DOHH2 (cell line): ENCODE measurements at regions not wholly inside any gene's neighbourhood (a gene's known extent, or its start where the extent isn't known, plus 50 kb on each side); places are given as distances from the start of the nearest gene placed in this dataset.

Experiments
- H3F3A ChIP-seq: fragments of 200-600 bp; sonication (generic), shearing (Covaris generic); 2 replicates; pipeline ENCODE4 v1.6.0; 2016; ENCODE audit warnings: antibody characterized with exemption, mild to moderate bottlenecking; ENCODE audit not compliant: control insufficient read depth, insufficient read depth
- H3K27ac ChIP-seq: fragments of 200-600 bp; sonication (generic); 2 replicates; pipeline ENCODE4 v1.5.1; 2014; ENCODE audit warnings: low read depth, mild to moderate bottlenecking, low read length, moderate library complexity
- H3K27me3 ChIP-seq: fragments of 200-600 bp; sonication (generic); 2 replicates; pipeline ENCODE4 v1.6.1; 2014; ENCODE audit warnings: mild to moderate bottlenecking, low read length, mixed read lengths; ENCODE audit not compliant: control insufficient read depth
- H3K36me3 ChIP-seq: fragments of 200-600 bp; sonication (generic); 2 replicates; pipeline ENCODE4 v1.6.1; 2014; ENCODE audit warnings: mild to moderate bottlenecking, low read length, moderate library complexity, mixed read lengths; ENCODE audit not compliant: control insufficient read depth
- H3K4me1 ChIP-seq: fragments of 200-600 bp; sonication (generic); 2 replicates; pipeline ENCODE4 v1.6.1; 2014; ENCODE audit warnings: mild to moderate bottlenecking, low read length, mixed read lengths; ENCODE audit not compliant: control insufficient read depth
- H3K4me2 ChIP-seq: fragments of 200-600 bp; sonication (generic); 2 replicates; pipeline ENCODE4 v1.6.0; 2014; ENCODE audit warnings: mild to moderate bottlenecking, low read length, moderate library complexity
- H3K4me3 ChIP-seq: fragments of 200-600 bp; sonication (generic); 2 replicates; pipeline ENCODE4 v1.5.1; 2014; ENCODE audit warnings: mild to moderate bottlenecking, low read length, mixed read lengths
- H3K79me2 ChIP-seq: fragments of 200-600 bp; sonication (generic); 2 replicates; pipeline ENCODE4 v1.6.1; 2014; ENCODE audit warnings: mild to moderate bottlenecking, low read length, mixed read lengths; ENCODE audit not compliant: control insufficient read depth
- H3K9me2 ChIP-seq: fragments of 200-600 bp; sonication (generic); replicated peaks from 2 replicates; pipeline ENCODE4 v1.6.1; 2014; ENCODE audit warnings: mild to moderate bottlenecking, low read length, mixed read lengths; ENCODE audit not compliant: control insufficient read depth
- H3K9me3 ChIP-seq: fragments of 200-600 bp; sonication (generic); 2 replicates; pipeline ENCODE4 v1.6.1; 2014; ENCODE audit warnings: antibody characterized with exemption, low read length, mixed read lengths; ENCODE audit not compliant: control insufficient read depth, insufficient read depth
- H4K20me1 ChIP-seq: fragments of 200-600 bp; sonication (generic); 2 replicates; pipeline ENCODE4 v1.6.0; 2014; ENCODE audit warnings: low read depth, mild to moderate bottlenecking, antibody characterized with exemption, low read length, moderate library complexity; ENCODE audit not compliant: control insufficient read depth, insufficient read depth
- CTCF ChIP-seq: fragments of 200-600 bp; sonication (generic); IDR thresholded peaks from one replicate; pipeline ENCODE4 v1.5.1; 2014; ENCODE audit warnings: antibody characterized with exemption, mild to moderate bottlenecking, low read depth, low read length; ENCODE audit not compliant: poor library complexity, severe bottlenecking
- EZH2phosphoT487 ChIP-seq: fragments of 200-600 bp; sonication (generic); IDR thresholded peaks from 2 replicates; pipeline ENCODE4 v1.6.1; 2017; ENCODE audit warnings: borderline replicate concordance, mild to moderate bottlenecking, antibody characterized with exemption, low read length, moderate library complexity, mixed read lengths

GRCh38 chr22:27175974-27176373 lies 518.6 kb downstream of the MIAT start:
- TF ChIP-seq EZH2phosphoT487 (no peak), CTCF (no peak)
- no peaks in the 10 kb centered on the region for H4K20me1 ChIP-seq
- no peaks in the 10 kb centered on the region for H3K36me3 ChIP-seq
- H3F3A ChIP-seq, result no peaks in the 10 kb centered on the region
- no peaks in the 10 kb centered on the region for H3K79me2 ChIP-seq
- H3K4me3 ChIP-seq, result no peak overlapping the region
- no peaks in the 10 kb centered on the region for H3K27me3 ChIP-seq
- H3K9me3 ChIP-seq, result no peaks in the 10 kb centered on the region
- no peaks in the 10 kb centered on the region for H3K9me2 ChIP-seq
- H3K4me1 ChIP-seq, result no peaks in the 10 kb centered on the region; the same call in 1 of the 2 replicates
- H3K4me2 ChIP-seq, result no peak overlapping the region
- no peak overlapping the region for H3K27ac ChIP-seq

- no peaks in the 10 kb centered on the region for H3K9me3 ChIP-seq
- H4K20me1 ChIP-seq, result no peaks in the 10 kb centered on the region
- no peaks in the 10 kb centered on the region for H3K9me2 ChIP-seq
- H3F3A ChIP-seq, result no peaks in the 10 kb centered on the region
- H3K4me1 ChIP-seq, result no peaks in the 10 kb centered on the region; the same call in 1 of the 2 replicates
- H3K27me3 ChIP-seq, result no peaks in the 10 kb centered on the region
- H3K4me2 ChIP-seq, result no peak overlapping the region
- no peaks in the 10 kb centered on the region for H3K36me3 ChIP-seq
- H3K27ac ChIP-seq, result no peak overlapping the region
- TF ChIP-seq CTCF, result no peak
- no peaks in the 10 kb centered on the region for H3K79me2 ChIP-seq
- H3K4me3 ChIP-seq, result no peak overlapping the region
These were observed 521.8 kb downstream of the MIAT start for GRCh38 chr22:27179161-27179560.

- Histone ChIP-seq H3K27me3 (no peaks in the 10 kb centered on the region), H3K79me2 (no peaks in the 10 kb centered on the region), H3K4me2 (no peak overlapping the region), H3K36me3 (no peaks in the 10 kb centered on the region), H3K27ac (no peak overlapping the region), H3K4me1 (no peaks in the 10 kb centered on the region), H3K9me2 (no peaks in the 10 kb centered on the region), H3K9me3 (no peaks in the 10 kb centered on the region), H3K4me3 (no peak overlapping the region), H3F3A (no peaks in the 10 kb centered on the region), H4K20me1 (no peaks in the 10 kb centered on the region)
- TF ChIP-seq CTCF (no peak), EZH2phosphoT487 (no peak)
These were observed 524.1 kb downstream of the MIAT start for GRCh38 chr22:27181537-27181936.

GRCh38 chr22:27183474-27183873 lies 526.1 kb downstream of the MIAT start:
- Histone ChIP-seq H3K9me3 (no peaks in the 10 kb centered on the region), H3K36me3 (no peaks in the 10 kb centered on the region), H3K4me2 (no peak overlapping the region), H3K27me3 (no peaks in the 10 kb centered on the region), H4K20me1 (no peaks in the 10 kb centered on the region), H3K4me3 (no peak overlapping the region), H3K27ac (no peak overlapping the region), H3K79me2 (no peaks in the 10 kb centered on the region), H3F3A (no peaks in the 10 kb centered on the region), H3K9me2 (no peaks in the 10 kb centered on the region), H3K4me1 (no peaks in the 10 kb centered on the region)
- TF ChIP-seq EZH2phosphoT487, result no peak
- TF ChIP-seq CTCF, result no peak
